Gastrocnemius medialis (tissue), 4 donors: ENCODE measurements at regions not wholly inside any gene's neighbourhood (a gene's known extent, or its start where the extent isn't known, plus 50 kb on each side); places are given as distances from the start of the nearest gene placed in this dataset.
"Not testable (repeated sequence)": the region's sequence is repeated elsewhere in the genome, so short reads cannot be mapped to it uniquely, and the experiment has no call there.

Experiments
- CTCF ChIP-seq, 5 experiments: fragments of 450-650 bp in 3 of 5; fragments of 200-600 bp in 2 of 5; sonication (generic) in 2 of 5; IDR thresholded peaks in 4 of 5; conservative IDR thresholded peaks in 1 of 5; 1 replicate in 4 of 5; 2 replicates in 1 of 5; pipeline ENCODE4 v1.5.1; 2016 to 2019; ENCODE audit warnings: antibody characterized with exemption in 5 of 5, mild to moderate bottlenecking in 3 of 5, moderate library complexity in 3 of 5
- POLR2A ChIP-seq, 2 donors: fragments of 450-650 bp; IDR thresholded peaks; one replicate each; pipeline ENCODE4 v1.6.1; 2017; ENCODE audit warnings: antibody characterized with exemption in 2 of 2, mild to moderate bottlenecking in 2 of 2, moderate library complexity in 2 of 2

GRCh38 chr15:22179043-22179442 lies 98.7 kb downstream of the OR4M2 start:
- not testable (repeated sequence) for TF ChIP-seq CTCF (IDR thresholded peaks at IDR 0.05 in 4 of 5, conservative IDR thresholded peaks at IDR 0.05 in 1 of 5); POLR2A (IDR thresholded peaks at IDR 0.05)
